IPS-18c (cell line): ENCODE measurements at regions not wholly inside any gene's neighbourhood (a gene's known extent, or its start where the extent isn't known, plus 50 kb on each side); places are given as distances from the start of the nearest gene placed in this dataset.

Source experiments
- H3K4me3 ChIP-seq: 2 replicates; pipeline ENCODE4 v1.7.0; 2013; ENCODE audit warnings: low read depth, mild to moderate bottlenecking, low read length, moderate library complexity; ENCODE audit not compliant: insufficient read depth
- H3K9me3 ChIP-seq: one replicate; pipeline ENCODE4 v1.6.1; 2013; ENCODE audit warnings: mild to moderate bottlenecking, low read length, moderate library complexity; ENCODE audit not compliant: control insufficient read depth, insufficient read depth

DNA sequence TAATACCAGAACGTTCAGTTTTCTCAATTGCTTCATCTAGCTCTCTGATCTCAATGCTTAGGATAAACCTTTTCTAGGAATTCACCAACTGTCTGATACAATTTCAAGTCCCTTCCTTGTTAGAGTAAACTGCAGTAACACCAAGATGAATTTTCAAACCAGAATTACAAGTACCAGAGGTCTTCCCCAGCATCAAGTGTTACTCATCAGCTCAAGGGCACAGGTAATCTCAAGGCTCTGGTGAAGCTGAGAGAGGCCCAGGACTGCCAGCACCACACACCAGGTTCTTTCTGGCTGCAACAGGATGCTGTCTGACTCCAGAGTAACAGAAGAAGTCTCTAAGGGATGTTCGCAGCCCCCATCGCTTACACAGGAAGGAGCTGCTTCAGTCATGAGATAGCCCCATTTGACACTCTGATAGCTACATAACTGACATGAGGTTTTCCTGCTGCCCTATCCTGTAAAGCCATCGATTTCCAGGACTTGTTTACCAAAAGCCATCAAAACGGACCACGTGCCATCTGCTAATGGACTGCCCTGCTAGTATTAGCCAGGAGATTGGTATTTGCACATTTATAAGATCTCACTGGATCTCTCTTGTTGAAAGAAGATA lies 549.4 kb downstream of the UTRN start:
- H3K9me3 ChIP-seq: no peaks in the 10 kb centered on the region
- no peak overlapping the region for H3K4me3 ChIP-seq

DNA sequence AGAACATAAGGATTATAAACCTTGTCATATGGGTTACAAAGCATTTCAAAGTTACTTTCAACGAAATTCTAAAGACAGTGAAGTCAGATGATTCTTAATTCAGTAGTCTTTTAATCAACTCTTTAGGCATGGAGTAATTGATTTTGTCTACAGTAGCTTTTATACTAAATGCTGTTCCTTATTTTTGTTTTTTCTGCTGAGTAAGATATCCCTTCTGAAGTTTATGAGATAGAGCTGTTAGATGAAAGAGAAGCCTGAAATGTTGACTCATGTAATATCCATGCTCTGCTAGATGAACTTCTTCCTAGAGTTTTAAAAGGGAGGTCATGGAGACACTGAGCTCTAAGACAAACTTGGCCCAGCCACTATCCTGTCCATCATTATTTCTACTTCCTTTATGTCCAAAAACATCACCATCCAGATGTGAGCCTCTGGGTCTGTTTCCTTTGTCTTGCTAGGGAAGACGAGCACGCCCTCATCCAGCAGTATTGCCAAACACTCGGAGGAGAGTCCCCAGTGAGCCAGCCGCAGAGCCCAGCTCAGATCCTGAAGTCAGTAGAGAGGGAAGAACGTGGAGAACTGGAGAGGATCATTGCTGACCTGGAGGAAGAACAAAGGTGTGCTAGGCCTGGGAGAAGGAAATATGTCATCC lies 550.3 kb downstream of the UTRN start:
- no peaks in the 10 kb centered on the region for H3K9me3 ChIP-seq
- no peak overlapping the region for H3K4me3 ChIP-seq

DNA sequence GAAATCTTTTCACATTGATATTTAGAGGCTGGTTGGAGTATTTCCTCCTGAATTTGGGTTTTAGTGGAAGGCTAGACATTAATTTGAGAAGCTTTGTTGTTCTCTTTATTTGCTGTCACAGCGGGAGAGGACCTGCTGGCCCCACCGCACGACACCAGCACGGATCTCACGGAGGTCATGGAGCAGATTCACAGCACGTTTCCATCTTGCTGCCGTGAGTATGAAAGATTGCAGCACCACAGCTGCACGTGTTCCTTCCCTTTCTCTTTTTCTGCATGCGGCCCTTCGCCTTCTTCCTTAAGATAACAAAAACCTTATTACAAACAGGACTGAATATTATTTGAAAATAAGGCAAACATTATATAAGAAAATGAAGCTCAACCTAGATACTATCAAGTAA lies 555.5 kb downstream of the UTRN start:
- no peak overlapping the region for H3K4me3 ChIP-seq
- H3K9me3 ChIP-seq: no peaks in the 10 kb centered on the region

DNA sequence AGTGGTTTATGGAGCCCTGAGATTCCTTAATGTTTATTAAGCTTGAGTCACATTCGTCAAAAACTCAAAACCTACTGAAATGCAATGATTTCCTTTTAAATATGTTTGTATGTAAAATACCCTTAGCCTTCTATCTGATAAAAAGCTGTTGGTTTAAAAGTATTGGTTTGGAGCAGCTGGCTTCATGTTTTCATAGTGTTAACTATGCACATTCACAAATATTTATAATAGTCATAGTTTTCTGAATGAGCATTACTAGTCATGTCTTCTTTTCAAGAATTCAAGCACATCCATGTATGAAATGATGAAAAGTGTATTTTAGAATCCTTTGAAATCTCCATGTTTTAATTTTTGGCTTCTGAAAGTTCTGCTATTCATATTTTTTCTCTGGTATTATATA lies 558.6 kb downstream of the UTRN start:
- no peak overlapping the region for H3K4me3 ChIP-seq
- no peaks in the 10 kb centered on the region for H3K9me3 ChIP-seq

DNA sequence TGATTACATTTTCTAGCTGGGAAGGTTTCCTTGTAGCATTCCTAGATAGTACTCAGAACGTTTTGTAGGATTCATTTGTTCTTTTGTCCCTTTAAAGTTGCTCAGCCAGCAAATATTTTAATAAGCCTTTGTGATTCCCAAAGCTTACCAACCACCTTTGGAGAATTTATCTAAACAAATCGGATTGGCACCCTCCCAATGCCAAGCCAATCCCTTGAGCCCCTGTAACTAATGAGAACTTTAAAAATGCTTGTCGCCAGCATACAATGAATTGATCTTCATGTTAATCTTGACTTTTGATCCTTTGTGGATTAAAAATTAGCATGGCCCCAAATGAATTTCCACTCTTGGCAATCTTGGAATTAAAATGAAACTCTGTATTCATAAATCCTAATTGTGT lies 559.5 kb downstream of the UTRN start:
- Histone ChIP-seq H3K9me3 (no peaks in the 10 kb centered on the region), H3K4me3 (no peak overlapping the region)

DNA sequence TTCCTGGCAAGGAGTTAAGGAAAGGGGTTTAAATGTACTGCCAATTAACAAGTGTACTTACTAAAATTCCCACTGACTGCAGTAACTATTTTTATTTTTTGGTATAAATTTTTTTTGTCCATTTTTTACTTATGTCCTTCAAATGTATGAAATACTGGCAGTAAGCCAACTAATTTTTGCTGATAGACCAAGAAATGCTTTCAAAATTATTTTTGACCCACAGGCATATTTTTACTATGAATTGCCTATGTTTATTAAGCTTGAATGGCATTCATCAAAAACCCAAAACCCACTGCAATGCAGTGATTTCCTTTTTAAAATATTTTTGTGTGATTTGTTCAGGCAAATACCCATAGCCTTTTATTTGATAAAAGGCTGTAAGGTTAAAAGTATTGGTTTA lies 560.1 kb downstream of the UTRN start:
- no peaks in the 10 kb centered on the region for H3K9me3 ChIP-seq
- H3K4me3 ChIP-seq: no peak overlapping the region

DNA sequence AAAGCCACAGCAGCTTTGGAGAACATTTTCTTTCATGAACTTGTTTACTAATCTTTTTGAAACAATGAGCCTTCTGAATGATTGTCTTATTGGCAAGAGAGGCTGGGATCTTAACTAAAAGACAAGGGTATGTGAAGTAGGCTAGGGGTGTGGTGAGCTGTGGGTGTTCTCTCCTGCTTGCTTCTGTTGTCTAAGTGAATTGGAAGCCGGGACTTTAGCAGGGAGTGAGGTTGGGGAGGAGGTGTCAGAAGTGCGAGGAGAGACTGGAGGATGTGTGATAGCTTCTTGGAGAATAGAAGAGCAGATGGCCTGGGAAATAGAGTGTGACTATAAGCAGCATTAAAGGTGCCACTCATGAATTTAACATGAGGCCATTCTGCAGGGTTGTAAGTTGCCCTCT lies 562.8 kb downstream of the UTRN start:
- no peak overlapping the region for H3K4me3 ChIP-seq
- H3K9me3 ChIP-seq: no peaks in the 10 kb centered on the region

DNA sequence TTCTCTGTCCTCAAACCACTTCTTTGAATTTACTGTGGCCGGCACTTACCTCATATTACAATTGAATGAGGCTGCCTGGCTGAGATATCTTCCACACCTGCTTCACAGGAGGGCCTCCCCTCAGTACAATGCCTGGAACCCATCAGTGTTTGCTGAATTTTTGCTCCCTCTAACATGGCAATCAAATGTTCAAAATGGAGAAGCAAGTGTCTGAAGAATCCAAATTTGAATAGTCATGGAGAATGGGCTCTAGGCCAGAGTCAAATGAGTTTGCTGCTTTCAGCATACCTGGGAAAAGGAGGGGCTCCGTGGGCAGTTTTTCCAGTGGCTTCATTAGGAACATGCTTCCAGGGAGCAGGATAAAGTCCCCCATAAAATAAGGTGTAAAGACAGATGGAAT lies 564.8 kb downstream of the UTRN start:
- Histone ChIP-seq H3K9me3 (no peaks in the 10 kb centered on the region), H3K4me3 (no peak overlapping the region)

DNA sequence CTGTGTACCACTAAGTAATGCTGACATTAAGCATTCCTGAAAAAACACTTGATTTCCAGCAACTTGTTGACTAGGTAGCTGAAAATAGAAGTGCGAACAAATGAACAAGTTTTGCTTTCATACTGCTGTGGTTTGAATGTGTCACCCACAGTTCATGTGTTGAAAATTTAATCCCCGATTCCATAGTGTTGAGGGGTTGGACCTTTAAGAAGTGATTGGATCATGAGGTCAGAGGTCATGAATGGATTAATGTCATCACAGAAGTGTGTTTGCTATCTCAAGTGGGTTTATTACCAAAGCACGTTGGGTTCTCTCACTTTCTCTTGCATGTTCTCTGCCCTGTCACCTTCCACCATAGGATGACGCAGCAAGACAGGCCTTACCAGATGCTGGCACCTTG lies 568.5 kb downstream of the UTRN start:
- Histone ChIP-seq H3K9me3 (no peaks in the 10 kb centered on the region), H3K4me3 (no peak overlapping the region)

DNA sequence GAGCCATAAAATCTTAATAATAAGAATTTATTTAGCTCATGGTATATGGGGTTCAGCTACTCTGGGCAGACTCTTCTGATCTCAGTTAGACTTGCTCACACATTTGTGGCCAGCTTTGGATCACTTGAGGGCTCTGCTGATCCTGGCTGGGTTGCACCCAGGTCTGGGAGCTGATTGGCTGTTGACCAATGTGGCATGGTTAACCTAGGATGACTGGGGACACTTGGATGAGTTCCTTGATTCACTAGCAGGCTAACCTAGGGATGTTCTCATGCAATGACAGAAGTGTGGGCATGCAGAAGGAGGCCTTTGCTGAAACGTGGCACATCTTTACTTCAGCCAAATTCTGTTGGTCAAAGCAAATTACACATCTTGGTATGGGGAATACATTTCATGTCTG lies 569.5 kb downstream of the UTRN start:
- H3K4me3 ChIP-seq: no peak overlapping the region

DNA sequence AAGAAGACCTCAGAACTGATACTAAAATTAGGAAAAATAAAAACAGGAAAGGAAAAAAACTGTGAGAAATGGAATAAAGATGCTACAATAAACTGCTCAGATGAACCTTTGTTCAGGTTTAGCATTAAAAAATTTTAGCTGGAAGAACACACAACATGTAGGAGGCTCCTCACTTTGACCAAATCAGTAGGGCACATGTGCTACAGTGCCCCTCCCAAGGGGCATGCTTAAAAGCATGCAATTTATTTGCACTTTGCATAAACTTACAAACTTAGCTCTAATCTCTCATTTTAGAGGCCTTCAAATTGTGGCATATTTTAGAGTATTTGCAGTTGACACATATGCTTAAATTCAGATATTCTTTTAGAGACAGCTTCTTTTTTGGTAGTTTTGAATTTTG lies 570.2 kb downstream of the UTRN start:
- no peak overlapping the region for H3K4me3 ChIP-seq
- no peaks in the 10 kb centered on the region for H3K9me3 ChIP-seq

More for the DNA sequence above, 569.5 kb downstream of the UTRN start:
- no peaks in the 10 kb centered on the region for H3K9me3 ChIP-seq

DNA sequence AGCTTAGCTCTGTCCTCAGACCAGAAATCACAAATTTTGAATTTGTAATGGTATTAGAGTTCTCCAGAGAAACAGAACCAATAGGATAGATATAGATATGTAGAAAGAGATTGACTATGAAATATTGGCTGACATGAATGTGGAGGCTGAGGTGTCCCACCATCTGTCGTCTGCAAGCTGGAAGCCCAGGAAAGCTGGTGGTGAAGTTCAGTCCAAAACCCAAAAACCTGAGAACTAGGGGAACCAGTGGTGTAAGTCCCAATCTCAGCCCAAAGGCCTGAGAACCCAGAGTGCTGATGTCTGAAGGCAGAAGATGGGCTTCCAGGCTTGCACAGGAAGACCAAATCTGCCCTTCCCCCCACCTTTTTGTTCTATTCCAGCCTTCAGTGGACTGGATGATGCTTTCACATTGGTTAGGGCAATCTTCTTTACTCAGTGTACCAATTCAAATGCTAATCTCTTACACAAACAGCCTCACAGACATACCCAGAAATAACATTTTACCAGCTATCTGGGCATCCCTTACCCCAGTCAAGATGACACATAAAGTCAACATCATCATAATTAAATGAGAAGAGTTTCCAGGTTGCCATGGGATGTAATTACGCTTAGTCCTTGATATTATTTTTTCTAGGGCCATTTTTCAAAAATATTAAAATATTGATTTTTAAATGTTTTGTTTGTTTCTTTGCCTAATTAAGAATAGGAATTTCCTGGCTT lies 570.8 kb downstream of the UTRN start:
- Histone ChIP-seq H3K9me3 (no peaks in the 10 kb centered on the region), H3K4me3 (no peak overlapping the region)

DNA sequence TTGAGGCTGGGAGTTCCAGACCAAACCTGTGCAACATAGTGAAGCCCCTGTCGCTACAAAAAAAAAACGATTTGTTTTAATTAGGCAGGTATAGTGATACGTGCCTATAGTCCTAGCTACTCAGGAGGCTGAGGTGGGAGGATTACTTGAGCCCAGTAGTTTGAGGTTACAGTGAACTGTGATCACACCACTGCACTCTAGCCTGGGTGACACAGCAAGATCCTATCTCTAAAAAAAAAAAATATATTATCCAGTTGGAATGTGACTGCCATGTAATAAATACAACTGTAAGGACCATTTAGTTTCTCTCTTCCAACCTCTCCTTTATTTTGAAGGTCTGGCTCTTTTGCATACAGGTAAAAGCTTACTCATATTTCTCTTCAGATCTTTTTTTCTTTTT lies 571.5 kb downstream of the UTRN start:
- H3K4me3 ChIP-seq: no peak overlapping the region
- no peaks in the 10 kb centered on the region for H3K9me3 ChIP-seq

DNA sequence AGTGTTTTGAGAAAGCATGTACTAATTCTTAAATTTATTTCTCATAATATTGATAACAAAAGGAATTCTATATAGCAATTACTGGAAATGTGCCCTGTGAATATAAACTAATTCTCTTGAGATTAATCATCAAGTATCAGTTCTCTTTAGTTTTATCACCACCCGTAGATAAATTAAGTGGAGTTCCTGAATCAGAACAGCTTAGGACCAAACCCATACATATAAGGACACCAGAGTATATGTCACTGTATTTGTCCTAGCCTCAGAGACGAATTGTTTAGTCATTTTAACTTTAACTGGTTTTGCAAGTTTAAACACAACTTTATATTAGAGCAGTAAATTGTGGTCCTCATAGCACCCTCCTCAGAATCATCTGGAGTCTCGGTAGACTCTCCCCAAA lies 572.0 kb downstream of the UTRN start:
- no peak overlapping the region for H3K4me3 ChIP-seq
- H3K9me3 ChIP-seq: no peaks in the 10 kb centered on the region

DNA sequence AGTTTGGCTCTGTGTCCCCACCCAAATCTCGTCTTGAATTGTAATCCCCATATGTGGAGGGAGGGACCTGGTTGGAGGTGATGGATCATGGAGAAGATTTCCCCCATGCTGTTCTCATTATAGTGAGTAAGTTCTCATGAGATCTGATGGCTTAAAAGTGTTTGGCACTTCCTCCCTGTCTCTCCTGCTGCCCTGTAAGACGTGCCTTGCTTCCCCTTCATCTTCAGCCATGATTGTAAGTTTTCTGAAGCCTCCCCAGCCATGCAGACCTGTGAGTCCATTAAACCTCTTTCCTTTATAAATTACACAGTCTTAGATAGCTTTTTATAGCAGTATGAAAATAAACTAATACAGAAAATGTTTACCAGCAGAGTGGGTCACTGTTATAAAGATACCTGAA lies 577.6 kb downstream of the UTRN start:
- no peak overlapping the region for H3K4me3 ChIP-seq
- peaks cover 8% of the 10 kb centered on the region for H3K9me3 ChIP-seq

DNA sequence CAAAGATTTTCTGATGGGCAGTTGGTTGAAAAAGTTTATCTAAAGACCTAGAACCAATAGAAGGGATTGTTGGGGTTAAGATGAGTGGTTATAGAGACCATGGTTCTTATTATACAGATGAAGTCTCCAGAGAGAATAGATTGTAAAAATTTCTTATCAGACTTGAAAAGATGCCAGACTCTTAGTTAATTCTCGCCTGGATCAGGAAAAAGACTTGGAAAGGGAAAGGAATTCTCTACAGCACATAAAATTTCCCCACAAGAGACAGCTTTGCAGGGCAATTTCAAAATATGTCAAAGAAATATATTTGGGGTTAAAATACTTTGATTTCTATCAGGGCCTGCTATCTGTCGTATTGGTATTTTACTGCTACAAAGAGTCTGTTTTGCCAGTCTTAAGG lies 582.6 kb downstream of the UTRN start:
- H3K4me3 ChIP-seq: no peak overlapping the region
- H3K9me3 ChIP-seq: peaks cover 8% of the 10 kb centered on the region

DNA sequence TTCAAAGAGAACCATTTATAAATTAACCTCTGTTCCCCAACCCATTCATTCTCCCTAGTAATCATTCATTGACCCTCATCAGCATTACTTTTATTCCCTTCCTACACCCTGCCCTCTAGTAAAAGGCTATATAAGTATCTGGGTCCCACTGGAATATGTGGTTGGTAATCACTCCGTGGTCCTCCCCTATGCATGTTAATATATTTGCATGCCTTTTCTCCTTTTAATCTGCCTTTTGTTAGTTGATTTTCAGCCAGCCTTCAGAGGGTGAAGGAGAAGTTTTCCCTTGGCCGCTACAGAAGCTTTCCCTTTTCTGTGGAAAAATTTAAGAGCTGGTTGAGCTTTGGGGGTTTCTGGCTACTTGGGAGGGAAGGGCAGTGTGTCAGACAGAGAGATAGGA lies 585.6 kb downstream of the UTRN start:
- no peaks in the 10 kb centered on the region for H3K9me3 ChIP-seq
- no peak overlapping the region for H3K4me3 ChIP-seq

DNA sequence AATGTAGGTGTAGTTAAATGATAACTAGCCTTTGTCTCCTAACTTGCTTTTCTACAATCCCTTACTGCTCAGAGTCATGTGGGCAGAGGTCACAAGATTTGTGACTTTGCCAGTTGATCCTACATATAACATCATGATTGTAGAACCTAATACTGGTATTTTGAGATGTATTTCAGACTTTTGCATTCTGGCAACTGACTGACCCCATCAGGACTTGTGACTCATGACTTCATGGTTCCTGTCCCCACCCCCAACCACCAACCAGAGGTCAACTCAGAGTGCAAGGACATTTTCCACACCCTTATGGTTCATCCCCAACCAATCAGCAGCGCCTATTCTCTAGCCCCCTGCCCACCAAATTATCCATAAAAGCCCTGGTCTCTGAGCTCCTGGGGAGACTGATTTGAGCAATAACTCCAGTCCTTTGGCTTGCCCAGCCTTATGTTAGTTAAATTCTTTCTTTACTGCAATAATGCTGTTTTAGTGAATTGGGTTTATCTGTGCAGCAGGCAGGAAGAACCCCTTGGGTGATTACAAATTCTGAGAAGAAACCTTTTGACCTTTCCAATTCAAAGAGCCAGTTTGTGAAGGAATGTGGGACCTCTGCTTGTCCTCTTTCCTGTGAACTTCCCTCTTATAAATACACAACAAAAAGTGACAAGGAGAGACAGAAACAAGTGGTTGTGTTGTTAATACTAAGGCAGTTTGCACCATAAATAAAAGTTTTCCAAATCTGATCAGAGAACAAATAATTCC lies 588.7 kb downstream of the UTRN start:
- Histone ChIP-seq H3K4me3 (no peak overlapping the region), H3K9me3 (no peaks in the 10 kb centered on the region)
